ENCODE measurements at regions not wholly inside any gene's neighbourhood (a gene's known extent, or its start where the extent isn't known, plus 50 kb on each side); places are given as distances from the start of the nearest gene placed in this dataset.

GRCh38 chr6:153780011-153780410 lies 259.0 kb upstream of the OPRM1 start:
- DNase-seq, result no peak

- DNase-seq, result no peak
Observed at GRCh38 chr6:153778216-153778615, 260.8 kb upstream of the OPRM1 start.

GRCh38 chr6:153771577-153771976 lies 267.5 kb upstream of the OPRM1 start:
- DNase-seq, result no peak

GRCh38 chr6:153767127-153767526 lies 271.9 kb upstream of the OPRM1 start:
- no peak for DNase-seq

- no peak for DNase-seq
Observed at GRCh38 chr6:153758516-153758915, 280.5 kb upstream of the OPRM1 start.

GRCh38 chr6:153735761-153736160 lies 303.3 kb upstream of the OPRM1 start:
- DNase-seq, result no peak

- DNase-seq, result no peak
Observed at GRCh38 chr6:153729189-153729588, 309.9 kb upstream of the OPRM1 start.

- DNase-seq, result no peak
Observed at GRCh38 chr6:153727885-153728284, 311.2 kb upstream of the OPRM1 start.

- DNase-seq, result no peak
Observed at GRCh38 chr6:153725456-153725855, 313.6 kb upstream of the OPRM1 start.

GRCh38 chr6:153720732-153721131 lies 318.3 kb upstream of the OPRM1 start:
- no peak for DNase-seq

- no peak for DNase-seq
Observed at GRCh38 chr6:153705429-153705828, 333.6 kb upstream of the OPRM1 start.

GRCh38 chr6:153702671-153703070 lies 336.4 kb upstream of the OPRM1 start:
- no peak for DNase-seq

GRCh38 chr6:153698637-153699036 lies 340.4 kb upstream of the OPRM1 start:
- no peak for DNase-seq

- DNase-seq, result no peak
Observed at GRCh38 chr6:153698001-153698400, 341.0 kb upstream of the OPRM1 start.

GRCh38 chr6:153677522-153677921 lies 361.5 kb upstream of the OPRM1 start:
- no peak for DNase-seq

GRCh38 chr6:153673750-153674149 lies 365.3 kb upstream of the OPRM1 start:
- no peak for DNase-seq

GRCh38 chr6:153673225-153673624 lies 365.8 kb upstream of the OPRM1 start:
- no peak for DNase-seq

- no peak for DNase-seq
Observed at GRCh38 chr6:153670403-153671026, 368.5 kb upstream of the OPRM1 start.

- no peak for DNase-seq
Observed at GRCh38 chr6:153668758-153669157, 370.3 kb upstream of the OPRM1 start.

GRCh38 chr6:153662982-153663381 lies 376.1 kb upstream of the OPRM1 start:
- DNase-seq, result no peak

- DNase-seq, result no peak
Observed at GRCh38 chr6:153645326-153645725, 393.7 kb upstream of the OPRM1 start.

- no peak for DNase-seq
Observed at GRCh38 chr6:153644000-153644399, 395.0 kb upstream of the OPRM1 start.

GRCh38 chr6:153634416-153634815 lies 404.6 kb upstream of the OPRM1 start:
- no peak for DNase-seq

GRCh38 chr6:153625089-153625488 lies 414.0 kb upstream of the OPRM1 start:
- no peak for DNase-seq

GRCh38 chr6:153624528-153624927 lies 414.5 kb upstream of the OPRM1 start:
- no peak for DNase-seq

GRCh38 chr6:153623496-153623895 lies 415.5 kb upstream of the OPRM1 start:
- no peak for DNase-seq
